OCI-M2 (cell line): ENCODE measurements at regions not wholly inside any gene's neighbourhood (a gene's known extent, or its start where the extent isn't known, plus 50 kb on each side); places are given as distances from the start of the nearest gene placed in this dataset.

Experiments
- DNase-seq: peaks from one replicate; lab custom pipeline; 2025; ENCODE audit not compliant: unreplicated experiment; lab: John Stamatoyannopoulos, UW

GRCh38 chr14:22478670-22479069 lies 110.4 kb downstream of the DAD1 start:
- DNase-seq: no peak

DNA sequence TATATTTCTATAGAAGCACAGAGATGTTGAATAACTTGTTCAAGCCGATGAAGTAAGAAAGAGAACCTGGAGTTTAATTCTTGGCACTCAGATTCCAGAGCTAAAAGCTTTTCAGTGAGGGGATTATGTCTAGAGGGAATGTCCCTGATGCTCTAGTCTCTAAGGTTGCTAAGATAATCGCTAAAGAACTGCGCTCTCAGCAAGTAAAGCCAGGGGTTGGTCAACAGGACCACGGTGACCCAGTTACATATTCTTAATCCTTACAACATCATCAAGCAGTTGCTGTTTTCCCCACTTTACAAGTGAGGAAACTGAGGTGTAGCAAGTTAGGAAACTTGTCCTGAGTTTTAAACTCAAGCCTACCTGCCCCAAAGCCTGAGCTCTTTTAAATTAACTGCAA lies 110.8 kb downstream of the DAD1 start:
- DNase-seq: no peak

- DNase-seq: no peak
These were observed 111.3 kb downstream of the DAD1 start for GRCh38 chr14:22477569-22478194.

- no peak for DNase-seq
These were observed 112.1 kb downstream of the DAD1 start for GRCh38 chr14:22476887-22477286.

GRCh38 chr14:22476005-22476751 lies 112.8 kb downstream of the DAD1 start:
- DNase-seq: no peak

DNA sequence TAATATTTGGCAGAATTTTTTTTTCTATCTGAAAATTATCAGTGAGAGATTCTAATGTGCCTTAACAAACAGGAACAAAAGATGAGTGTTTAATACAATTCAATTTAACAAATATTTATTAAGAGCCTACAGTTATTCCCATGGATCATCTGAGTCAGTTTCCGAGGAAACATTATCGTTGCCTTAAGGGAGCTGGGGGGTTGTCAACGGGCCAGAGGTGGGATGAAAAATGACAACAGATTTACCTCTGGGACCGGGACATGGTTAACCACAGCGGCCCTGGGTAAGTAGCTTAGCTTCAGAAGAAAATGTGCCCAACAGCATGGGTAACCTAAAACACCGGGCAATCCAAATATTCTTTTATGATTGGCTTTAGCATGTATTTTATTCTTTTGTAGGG lies 113.6 kb downstream of the DAD1 start:
- DNase-seq: no peak

DNA sequence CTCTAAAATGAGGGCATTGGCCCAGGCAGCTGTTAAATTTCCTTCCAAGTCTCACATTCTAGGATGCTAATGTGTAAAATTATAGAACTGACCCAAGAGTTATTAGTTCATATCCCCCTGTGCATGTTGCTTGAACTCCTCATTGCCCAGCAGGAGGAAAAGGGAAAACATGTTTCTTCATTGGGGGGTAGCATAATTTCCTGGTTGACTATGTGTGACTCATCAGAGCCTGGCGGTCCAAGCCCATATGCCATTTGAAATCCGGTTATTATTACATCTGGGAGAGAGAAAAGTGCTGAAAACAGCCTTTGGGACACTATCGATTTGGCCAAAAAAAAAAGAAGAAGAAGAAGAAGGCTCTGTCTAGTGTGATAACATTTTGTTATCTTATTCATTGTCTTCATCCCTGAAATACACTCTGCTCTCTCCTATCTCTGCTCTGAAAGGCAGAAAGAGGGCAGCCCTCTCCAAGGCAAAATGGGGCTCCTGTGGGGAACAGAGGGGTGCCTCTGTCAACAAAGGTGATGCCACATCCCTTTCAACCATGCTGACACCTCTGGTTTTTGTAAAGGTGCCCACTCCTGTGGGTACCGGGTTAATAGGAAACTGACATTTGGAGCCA lies 114.2 kb downstream of the DAD1 start:
- DNase-seq: no peak

GRCh38 chr14:22472935-22473854 lies 115.8 kb downstream of the DAD1 start:
- DNase-seq: no peak

DNA sequence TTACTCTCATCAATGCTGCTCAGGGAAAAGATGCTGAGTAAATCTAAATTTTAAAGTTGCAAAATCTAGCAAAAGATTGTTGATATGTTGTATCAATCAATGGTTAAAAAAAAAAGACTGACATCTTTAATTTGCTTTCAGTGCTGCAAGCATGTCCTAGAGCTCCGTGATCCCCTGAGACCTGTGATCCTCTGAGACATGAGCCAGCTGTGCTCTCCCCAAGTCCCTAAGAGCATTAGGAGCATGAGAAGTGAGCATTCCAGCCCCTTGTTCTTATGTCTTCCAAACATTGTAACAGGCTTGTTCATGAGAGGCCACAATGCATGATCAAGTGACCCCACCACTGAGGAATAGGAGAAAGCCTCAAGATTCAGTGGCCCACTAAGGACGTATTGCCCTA lies 116.6 kb downstream of the DAD1 start:
- DNase-seq: no peak

DNA sequence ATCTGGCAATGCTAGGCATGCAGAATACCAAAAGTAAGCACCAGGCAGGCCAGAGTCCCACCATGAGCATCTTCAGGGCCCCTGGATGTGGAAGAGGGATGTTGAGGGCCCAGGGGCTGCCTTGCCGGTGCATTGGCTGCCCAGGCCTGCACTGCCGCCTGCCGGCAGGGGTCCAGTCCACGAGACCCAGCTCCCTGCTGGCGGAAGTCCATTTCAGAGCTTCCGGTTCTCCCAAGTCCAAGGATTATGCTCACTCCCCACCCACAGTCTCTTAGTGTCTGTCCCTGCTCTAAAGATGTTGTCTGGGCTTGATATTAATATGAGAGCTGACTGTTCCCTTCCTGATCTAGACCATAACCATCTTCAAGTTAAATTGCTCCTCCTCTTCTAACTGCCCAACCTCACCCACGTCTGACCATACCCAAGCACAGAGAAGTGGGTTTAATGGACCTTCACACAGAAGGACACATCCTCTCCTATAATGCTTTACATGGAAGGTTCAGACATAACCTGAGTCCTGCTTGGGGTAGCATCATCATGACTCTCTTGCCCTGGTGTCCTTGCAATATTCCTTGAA lies 117.4 kb downstream of the DAD1 start:
- no peak for DNase-seq

GRCh38 chr14:22469538-22470303 lies 119.3 kb downstream of the DAD1 start:
- no peak for DNase-seq

- no peak for DNase-seq
These were observed 120.2 kb downstream of the DAD1 start for GRCh38 chr14:22468830-22469229.

DNA sequence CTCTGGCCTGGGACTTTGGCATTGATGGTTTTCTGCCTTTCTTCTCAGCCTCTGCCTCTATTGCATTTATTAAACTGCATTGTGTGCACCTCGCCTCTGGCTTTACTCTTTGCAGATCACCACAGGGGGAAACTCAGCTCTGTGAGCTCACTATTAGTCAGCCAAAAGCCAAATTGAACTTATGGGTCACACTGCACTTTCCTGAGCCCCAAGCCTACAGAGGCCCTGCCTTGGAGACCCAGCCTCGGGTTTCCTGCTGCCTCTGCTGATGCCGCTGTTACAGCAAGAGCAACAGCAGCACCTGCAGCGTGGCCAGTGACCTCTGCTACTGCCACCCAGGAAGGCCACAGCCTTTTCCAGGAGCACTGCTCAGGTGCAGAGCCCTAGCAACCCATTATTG lies 122.5 kb downstream of the DAD1 start:
- no peak for DNase-seq

DNA sequence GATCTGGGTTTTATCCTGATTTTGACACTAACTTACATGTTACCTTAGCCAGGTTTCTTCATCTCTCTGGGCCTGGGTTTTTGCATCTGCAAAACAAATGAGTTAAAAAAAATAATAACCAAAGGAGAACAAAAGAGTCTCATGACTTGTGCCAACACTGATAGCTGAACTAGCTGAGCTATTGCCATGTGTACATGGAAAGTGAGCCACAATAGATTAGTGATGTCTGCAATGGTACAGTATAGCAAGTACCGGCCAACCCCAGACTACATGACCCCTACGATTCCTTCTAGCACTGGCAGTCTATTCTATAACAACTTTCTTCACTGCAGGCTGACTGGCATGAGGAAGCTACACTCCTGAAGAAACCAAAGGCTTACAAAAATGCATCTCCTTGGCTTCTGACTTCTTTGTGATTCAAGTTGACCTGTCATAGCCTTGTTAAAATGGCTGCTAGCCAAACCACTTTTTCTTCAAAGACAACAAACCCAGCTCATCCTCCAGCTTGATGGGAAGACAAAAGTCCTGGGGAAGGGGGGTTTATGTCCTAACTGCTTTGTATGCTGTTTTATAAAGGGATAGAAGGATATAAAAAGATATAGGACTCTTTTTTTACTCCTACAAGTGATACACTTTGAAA lies 123.7 kb downstream of the DAD1 start:
- no peak for DNase-seq

- no peak for DNase-seq
These were observed 124.4 kb downstream of the DAD1 start for GRCh38 chr14:22464422-22465142.

GRCh38 chr14:22463763-22464173 lies 125.3 kb downstream of the DAD1 start:
- no peak for DNase-seq

GRCh38 chr14:22462923-22463322 lies 126.1 kb downstream of the DAD1 start:
- DNase-seq: no peak

- DNase-seq: no peak
These were observed 128.4 kb downstream of the DAD1 start for GRCh38 chr14:22460461-22461195.
